Activated B cell treated with CpG ODN at 0.5 μM for 24 hours (primary cell): ENCODE measurements at regions not wholly inside any gene's neighbourhood (a gene's known extent, or its start where the extent isn't known, plus 50 kb on each side); places are given as distances from the start of the nearest gene placed in this dataset.

Source experiments
- ATAC-seq: fragments of 200-7000 bp; cut with Tn5 transposase; one replicate; pipeline ENCODE4 v1.10.0; 2021; ENCODE audit warnings: low read depth, mild to moderate bottlenecking, moderate library complexity
- CTCF ChIA-PET: fragments of 350-600 bp; sonication (Branson Sonifier 250); formaldehyde crosslinking; loops from one replicate; lab custom pipeline; 2021; ENCODE audit warnings: antibody characterized with exemption; lab: Charles Lee
- POLR2A ChIA-PET: fragments of 350-600 bp; sonication (Branson Sonifier 250); formaldehyde crosslinking; loops from one replicate; lab custom pipeline; 2021; ENCODE audit warnings: antibody characterized with exemption; lab: Charles Lee
- DNase-seq: peaks from one replicate; pipeline ENCODE4 v3.0.0; 2022
- H3K27ac Mint-ChIP-seq: one replicate; pipeline ENCODE4 v1.8.0; 2020; ENCODE audit warnings: mixed read lengths
- H3K27me3 Mint-ChIP-seq: one replicate; pipeline ENCODE4 v1.8.0; 2021; ENCODE audit warnings: mixed read lengths
- H3K36me3 Mint-ChIP-seq: one replicate; pipeline ENCODE4 v1.8.0; 2021; ENCODE audit warnings: low read depth, mixed read lengths
- H3K4me1 Mint-ChIP-seq: one replicate; pipeline ENCODE4 v1.8.0; 2021; ENCODE audit warnings: mixed read lengths
- H3K4me3 Mint-ChIP-seq: one replicate; pipeline ENCODE4 v1.8.0; 2020; ENCODE audit warnings: mild to moderate bottlenecking, mixed read lengths
- H3K9me3 Mint-ChIP-seq: one replicate; pipeline ENCODE4 v1.8.0; 2020; ENCODE audit warnings: mixed read lengths
- CTCF ChIP-seq: fragments of 200-600 bp; IDR thresholded peaks from one replicate; pipeline ENCODE4 v1.8.0; 2022; ENCODE audit warnings: antibody characterized with exemption, mild to moderate bottlenecking
- intact Hi-C: fragments of 100-400 bp; cut with micrococcal nuclease; formaldehyde crosslinking; loops from one replicate; pipeline ENCODE4 v1.15.1; 2024

- no peak for DNase-seq
- Mint-ChIP-seq H3K9me3 (no peaks in the 10 kb centered on the region), H3K4me3 (no peak overlapping the region), H3K36me3 (no peaks in the 10 kb centered on the region), H3K27ac (no peak overlapping the region), H3K27me3 (no peaks in the 10 kb centered on the region), H3K4me1 (no peaks in the 10 kb centered on the region)
- intact Hi-C loops, result no loop called here
- ChIA-PET CTCF (interaction anchor here (1.4 kb wide), 1 partner anchor 328 kb away, joined by 3 read pairs; no protein-coding TSS in a partner anchor), POLR2A (no interaction called here)
- ATAC-seq, result no peak
- TF ChIP-seq CTCF, result no peak
These were observed 457.2 kb downstream of the STK39 start for GRCh38 chr2:167790189-167790588.

GRCh38 chr2:167787562-167787961, 459.8 kb downstream of the STK39 start:
- no peak for TF ChIP-seq CTCF
- Mint-ChIP-seq H3K9me3 (no peaks in the 10 kb centered on the region), H3K27ac (no peak overlapping the region), H3K4me1 (no peaks in the 10 kb centered on the region), H3K36me3 (no peaks in the 10 kb centered on the region), H3K4me3 (no peak overlapping the region), H3K27me3 (peaks cover 2% of the 10 kb centered on the region)
- intact Hi-C loops, result no loop called here
- CTCF ChIA-PET, result no interaction called here
- ATAC-seq (no peak), DNase-seq (no peak)
- POLR2A ChIA-PET, result no interaction called here

- ChIA-PET CTCF (no interaction called here), POLR2A (no interaction called here)
- Mint-ChIP-seq H3K27ac (no peak overlapping the region), H3K4me3 (no peak overlapping the region), H3K4me1 (no peaks in the 10 kb centered on the region), H3K27me3 (peaks cover 2% of the 10 kb centered on the region), H3K36me3 (no peaks in the 10 kb centered on the region), H3K9me3 (no peaks in the 10 kb centered on the region)
- DNase-seq (no peak), ATAC-seq (no peak)
- TF ChIP-seq CTCF, result no peak
- intact Hi-C loops, result no loop called here
These were observed 460.4 kb downstream of the STK39 start for GRCh38 chr2:167787021-167787420.

GRCh38 chr2:167785606-167786216, 461.7 kb downstream of the STK39 start:
- CTCF ChIA-PET, result no interaction called here
- Mint-ChIP-seq H3K4me1 (no peaks in the 10 kb centered on the region), H3K36me3 (no peaks in the 10 kb centered on the region), H3K27ac (no peak overlapping the region), H3K9me3 (no peaks in the 10 kb centered on the region), H3K27me3 (peaks cover 2% of the 10 kb centered on the region), H3K4me3 (no peak overlapping the region)
- ATAC-seq (no peak), DNase-seq (no peak)
- POLR2A ChIA-PET, result no interaction called here
- intact Hi-C loops, result no loop called here
- TF ChIP-seq CTCF, result no peak

GRCh38 chr2:167784084-167784425, 463.3 kb downstream of the STK39 start:
- Mint-ChIP-seq H3K4me3 (no peak overlapping the region), H3K27ac (no peak overlapping the region), H3K9me3 (no peaks in the 10 kb centered on the region), H3K4me1 (no peaks in the 10 kb centered on the region), H3K36me3 (no peaks in the 10 kb centered on the region), H3K27me3 (peaks cover 2% of the 10 kb centered on the region)
- intact Hi-C loops, result no loop called here
- TF ChIP-seq CTCF, result no peak
- DNase-seq, result no peak
- CTCF ChIA-PET, result no interaction called here
- no peak for ATAC-seq
- POLR2A ChIA-PET, result no interaction called here
